ENCODE measurements at regions not wholly inside any gene's neighbourhood (a gene's known extent, or its start where the extent isn't known, plus 50 kb on each side); places are given as distances from the start of the nearest gene placed in this dataset.

DNA sequence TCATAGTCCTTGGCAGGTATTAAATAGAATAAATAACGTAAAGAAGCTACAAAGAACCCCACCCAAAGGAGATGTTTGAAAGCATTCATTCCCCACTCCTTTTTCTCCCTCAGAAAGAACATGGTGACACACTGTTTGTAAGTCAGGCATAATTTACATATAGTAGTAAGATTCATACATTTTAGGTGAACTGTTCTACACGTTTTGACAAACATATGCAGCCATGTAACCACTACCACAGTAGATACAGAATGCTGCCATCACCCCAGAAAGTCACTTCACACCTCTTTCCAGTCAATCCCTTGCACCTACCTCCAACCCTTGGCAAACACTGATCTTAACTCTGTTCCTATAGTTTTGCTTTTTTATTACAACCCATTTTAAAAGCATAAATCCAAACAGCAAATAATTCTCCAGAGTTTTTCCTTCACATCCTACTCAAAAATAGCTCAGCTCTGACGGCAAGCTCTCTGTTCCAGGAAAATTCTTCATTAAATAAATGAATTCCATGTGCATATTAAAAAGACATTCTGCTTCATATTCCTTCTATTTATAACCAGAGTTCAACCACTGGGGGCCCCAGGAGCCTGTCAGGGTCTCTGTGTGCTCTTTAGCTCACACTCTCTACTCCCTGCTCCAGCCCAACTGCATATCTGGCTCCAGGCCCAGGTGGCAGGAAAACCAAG, 258.8 kb downstream of the PLPP3 start:
- TF ChIP-seq, protein P1, sequence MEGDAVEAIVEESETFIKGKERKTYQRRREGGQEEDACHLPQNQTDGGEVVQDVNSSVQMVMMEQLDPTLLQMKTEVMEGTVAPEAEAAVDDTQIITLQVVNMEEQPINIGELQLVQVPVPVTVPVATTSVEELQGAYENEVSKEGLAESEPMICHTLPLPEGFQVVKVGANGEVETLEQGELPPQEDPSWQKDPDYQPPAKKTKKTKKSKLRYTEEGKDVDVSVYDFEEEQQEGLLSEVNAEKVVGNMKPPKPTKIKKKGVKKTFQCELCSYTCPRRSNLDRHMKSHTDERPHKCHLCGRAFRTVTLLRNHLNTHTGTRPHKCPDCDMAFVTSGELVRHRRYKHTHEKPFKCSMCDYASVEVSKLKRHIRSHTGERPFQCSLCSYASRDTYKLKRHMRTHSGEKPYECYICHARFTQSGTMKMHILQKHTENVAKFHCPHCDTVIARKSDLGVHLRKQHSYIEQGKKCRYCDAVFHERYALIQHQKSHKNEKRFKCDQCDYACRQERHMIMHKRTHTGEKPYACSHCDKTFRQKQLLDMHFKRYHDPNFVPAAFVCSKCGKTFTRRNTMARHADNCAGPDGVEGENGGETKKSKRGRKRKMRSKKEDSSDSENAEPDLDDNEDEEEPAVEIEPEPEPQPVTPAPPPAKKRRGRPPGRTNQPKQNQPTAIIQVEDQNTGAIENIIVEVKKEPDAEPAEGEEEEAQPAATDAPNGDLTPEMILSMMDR (conservative IDR thresholded peaks at IDR 0.05 in 1 of 2, IDR thresholded peaks at IDR 0.05 in 1 of 2; ENCODE audit: extremely low read depth in 1 of 2, insufficient read depth in 1 of 2, low read depth in 1 of 2, low read length in 2 of 2) = no peak
- no peak for TF ChIP-seq EZH2 (IDR thresholded peaks at IDR 0.05; ENCODE audit: borderline replicate concordance, low read length)

Data from mammary epithelial cell (primary cell).